GM23248 (cell line): ENCODE measurements at regions not wholly inside any gene's neighbourhood (a gene's known extent, or its start where the extent isn't known, plus 50 kb on each side); places are given as distances from the start of the nearest gene placed in this dataset.

ENCODE experiments used
- DNase-seq: peaks from one replicate; pipeline ENCODE4 v3.0.0-alpha.2; 2015
- H2AFZ ChIP-seq: fragments of 200-600 bp; sonication (generic); 2 replicates; pipeline ENCODE4 v1.6.1; 2016; ENCODE audit warnings: antibody characterized with exemption
- H3F3A ChIP-seq: fragments of 200-600 bp; sonication (generic); 2 replicates; pipeline ENCODE4 v1.6.1; 2016; ENCODE audit warnings: mild to moderate bottlenecking, antibody characterized with exemption, mixed run types; ENCODE audit not compliant: insufficient read depth
- H3K27ac ChIP-seq: fragments of 200-600 bp; sonication (generic); 2 replicates; pipeline ENCODE4 v1.5.1; 2016; ENCODE audit warnings: mild to moderate bottlenecking
- H3K27me3 ChIP-seq: fragments of 200-600 bp; sonication (generic); replicated peaks from 2 replicates; pipeline ENCODE4 v1.6.1; 2016; ENCODE audit warnings: mild to moderate bottlenecking; ENCODE audit not compliant: insufficient read depth
- H3K36me3 ChIP-seq: fragments of 200-600 bp; sonication (generic); 2 replicates; pipeline ENCODE4 v1.6.1; 2016; ENCODE audit warnings: low read depth, mild to moderate bottlenecking
- H3K4me1 ChIP-seq: fragments of 200-600 bp; sonication (generic); 2 replicates; pipeline ENCODE4 v1.6.1; 2016; ENCODE audit warnings: mild to moderate bottlenecking; ENCODE audit not compliant: insufficient read depth
- H3K4me2 ChIP-seq: fragments of 200-600 bp; sonication (generic); one replicate; pipeline ENCODE4 v1.6.1; 2016; ENCODE audit warnings: mild to moderate bottlenecking; ENCODE audit not compliant: unreplicated experiment
- H3K4me3 ChIP-seq: fragments of 200-600 bp; sonication (generic); 2 replicates; pipeline ENCODE4 v1.5.1; 2016; ENCODE audit warnings: mild to moderate bottlenecking
- H3K79me2 ChIP-seq: fragments of 200-600 bp; sonication (generic); 2 replicates; pipeline ENCODE4 v1.6.1; 2016; ENCODE audit warnings: mild to moderate bottlenecking; ENCODE audit not compliant: insufficient read depth
- H3K9ac ChIP-seq: fragments of 200-600 bp; sonication (generic); 2 replicates; pipeline ENCODE4 v1.6.1; 2016; ENCODE audit warnings: mild to moderate bottlenecking
- H3K9me2 ChIP-seq: fragments of 200-600 bp; sonication (generic); 2 replicates; pipeline ENCODE4 v1.6.1; 2016; ENCODE audit warnings: mixed run types, mild to moderate bottlenecking, moderate library complexity; ENCODE audit not compliant: insufficient read depth
- H3K9me3 ChIP-seq: fragments of 200-600 bp; sonication (generic); one replicate; pipeline ENCODE4 v1.6.1; 2017; ENCODE audit warnings: low read depth
- H4K20me1 ChIP-seq: fragments of 200-600 bp; sonication (generic); 2 replicates; pipeline ENCODE4 v1.6.0; 2016; ENCODE audit not compliant: insufficient read depth
- EZH2 ChIP-seq: fragments of 200-600 bp; sonication (generic); IDR thresholded peaks from 2 replicates; pipeline ENCODE4 v1.6.1; 2018; ENCODE audit warnings: antibody characterized with exemption, mild to moderate bottlenecking; ENCODE audit not compliant: insufficient read depth, poor library complexity, severe bottlenecking
- EZH2phosphoT487 ChIP-seq: fragments of 200-600 bp; sonication (generic); IDR thresholded peaks from 2 replicates; pipeline ENCODE4 v1.6.1; 2018; ENCODE audit warnings: antibody characterized with exemption, moderate library complexity, mild to moderate bottlenecking, low read depth; ENCODE audit not compliant: insufficient read depth
- WGBS, 2 experiments: methylation state at CpG; one replicate each; pipeline ENCODE4 v1.1.6; 2015 to 2017; ENCODE audit warnings: low lambda C conversion rate in 2 of 2, low coverage in 1 of 2; ENCODE audit errors: missing lambda C conversion rate in 2 of 2; 5-methylcytosine and 5-hydroxymethylcytosine counted together
- in situ Hi-C: fragments of 300-500 bp; cut with MboI; formaldehyde crosslinking; loops from 2 replicates; pipeline ENCODE4 v1.15.0; 2020

GRCh38 chr4:123217664-123218063 lies 178.9 kb upstream of the SPRY1 start:
- WGBS, 2 experiments, result 70 to 75% methylated on average over 2 of the region's 2 CpGs
- Histone ChIP-seq H3K79me2 (no peaks in the 10 kb centered on the region), H3K27ac (no peak overlapping the region), H3K4me3 (no peak overlapping the region), H4K20me1 (no peaks in the 10 kb centered on the region), H2AFZ (no peak overlapping the region), H3K4me1 (peaks cover 11% of the 10 kb centered on the region), H3K4me2 (no peak overlapping the region), H3K9me3 (no peaks in the 10 kb centered on the region), H3K9me2 (no peaks in the 10 kb centered on the region), H3F3A (0 out of 2 replicates have a peak, but pooled peaks cover 5% of the 10 kb centered on the region), H3K27me3 (no peaks in the 10 kb centered on the region), H3K36me3 (no peaks in the 10 kb centered on the region), H3K9ac (no peak overlapping the region)
- in situ Hi-C loops, result no loop called here
- no peak for DNase-seq
- TF ChIP-seq EZH2phosphoT487, result no peak
- no peak for TF ChIP-seq EZH2

- Histone ChIP-seq H3K36me3 (no peaks in the 10 kb centered on the region), H3K9me3 (no peaks in the 10 kb centered on the region), H2AFZ (no peak overlapping the region), H3F3A (0 out of 2 replicates have a peak, but pooled peaks cover 5% of the 10 kb centered on the region), H3K4me1 (peaks cover 11% of the 10 kb centered on the region), H4K20me1 (no peaks in the 10 kb centered on the region), H3K79me2 (no peaks in the 10 kb centered on the region), H3K4me2 (no peak overlapping the region), H3K27me3 (no peaks in the 10 kb centered on the region), H3K27ac (no peak overlapping the region), H3K9ac (no peak overlapping the region), H3K4me3 (no peak overlapping the region), H3K9me2 (no peaks in the 10 kb centered on the region)
- DNase-seq, result no peak
- WGBS, 2 experiments, result 96 to 99% methylated on average over 4 of the region's 4 CpGs
- in situ Hi-C loops, result no loop called here
- no peak for TF ChIP-seq EZH2
- no peak for TF ChIP-seq EZH2phosphoT487
Measured at GRCh38 chr4:123218981-123219380, 177.6 kb upstream of the SPRY1 start.

- WGBS, 2 experiments, result 96 to 100% methylated on average over 1 of the region's 1 CpG
- Histone ChIP-seq H3K9ac (no peak overlapping the region), H3K36me3 (no peaks in the 10 kb centered on the region), H3K4me3 (no peak overlapping the region), H3K4me1 (peaks cover 40% of the 10 kb centered on the region), H2AFZ (no peak overlapping the region), H3K27me3 (no peaks in the 10 kb centered on the region), H3F3A (peaks cover 25% of the 10 kb centered on the region), H3K27ac (no peak overlapping the region), H3K79me2 (no peaks in the 10 kb centered on the region), H3K9me2 (no peaks in the 10 kb centered on the region), H3K9me3 (no peaks in the 10 kb centered on the region), H3K4me2 (no peak overlapping the region), H4K20me1 (no peaks in the 10 kb centered on the region)
- no peak for DNase-seq
- TF ChIP-seq EZH2phosphoT487, result no peak
- no peak for TF ChIP-seq EZH2
- in situ Hi-C loops, result no loop called here
Measured at GRCh38 chr4:123229286-123229685, 167.3 kb upstream of the SPRY1 start.

- no peaks in the 10 kb centered on the region for H3K9me3 ChIP-seq
- no peak for DNase-seq
- H3K27me3 ChIP-seq, result no peaks in the 10 kb centered on the region
- in situ Hi-C loops, result no loop called here
- 95 to 97% methylated on average over 2 of the region's 2 CpGs for WGBS, 2 experiments
- peaks cover 48% of the 10 kb centered on the region for H3K4me1 ChIP-seq
- no peaks in the 10 kb centered on the region for H3K9me2 ChIP-seq
- H2AFZ ChIP-seq, result no peak overlapping the region
- no peak overlapping the region for H3K4me3 ChIP-seq
- no peak overlapping the region for H3K4me2 ChIP-seq
- TF ChIP-seq EZH2, result no peak
- TF ChIP-seq EZH2phosphoT487, result no peak
- peaks cover 32% of the 10 kb centered on the region for H3F3A ChIP-seq
- H4K20me1 ChIP-seq, result no peaks in the 10 kb centered on the region
- H3K79me2 ChIP-seq, result no peaks in the 10 kb centered on the region
- no peak overlapping the region for H3K27ac ChIP-seq
- no peak overlapping the region for H3K9ac ChIP-seq
- H3K36me3 ChIP-seq, result no peaks in the 10 kb centered on the region
Measured at GRCh38 chr4:123230061-123230460, 166.5 kb upstream of the SPRY1 start.

GRCh38 chr4:123232439-123232838 lies 164.2 kb upstream of the SPRY1 start:
- Histone ChIP-seq H3K27ac (peak overlapping the region; percentile 38), H2AFZ (0 out of 2 replicates have a peak overlapping the region, but pooled peaks have one; percentile 6), H3F3A (peaks cover 45% of the 10 kb centered on the region), H3K79me2 (no peaks in the 10 kb centered on the region), H3K27me3 (no peaks in the 10 kb centered on the region), H3K36me3 (no peaks in the 10 kb centered on the region), H3K4me3 (peak overlapping the region; percentile 14; the same call in 1 of the 2 replicates), H4K20me1 (no peaks in the 10 kb centered on the region), H3K9me3 (no peaks in the 10 kb centered on the region), H3K9ac (no peak overlapping the region), H3K4me1 (peaks cover 61% of the 10 kb centered on the region), H3K9me2 (no peaks in the 10 kb centered on the region), H3K4me2 (peak overlapping the region; percentile 40)
- in situ Hi-C loops, result no loop called here
- 17 to 20% methylated on average over 3 of the region's 3 CpGs for WGBS, 2 experiments
- DNase-seq, result peak; percentile 75
- TF ChIP-seq EZH2 (no peak), EZH2phosphoT487 (no peak)
